ENCODE measurements at regions not wholly inside any gene's neighbourhood (a gene's known extent, or its start where the extent isn't known, plus 50 kb on each side); places are given as distances from the start of the nearest gene placed in this dataset.
"Not testable (repeated sequence)": the region's sequence is repeated elsewhere in the genome, so short reads cannot be mapped to it uniquely, and the experiment has no call there.

DNA sequence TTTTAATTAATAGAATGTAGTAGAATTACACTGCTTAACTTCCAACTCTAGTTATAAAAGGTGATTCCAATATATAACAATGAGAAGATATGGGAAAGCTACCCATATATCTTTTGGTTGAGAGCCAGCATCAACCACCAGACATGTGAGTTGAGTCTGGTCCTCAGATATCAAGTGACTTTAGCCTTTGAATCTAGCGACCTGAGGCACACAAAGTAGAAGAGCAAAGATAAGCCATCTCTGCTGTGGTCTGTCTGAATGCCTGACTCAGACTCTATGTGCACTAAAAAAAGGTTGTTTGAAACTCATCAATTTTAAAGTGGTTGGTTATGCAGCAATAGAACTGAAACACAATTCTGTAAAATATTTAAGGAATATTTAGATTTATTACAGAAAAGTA lies 492.5 kb upstream of the SOX9 start:
- DNase-seq, result no peak

DNA sequence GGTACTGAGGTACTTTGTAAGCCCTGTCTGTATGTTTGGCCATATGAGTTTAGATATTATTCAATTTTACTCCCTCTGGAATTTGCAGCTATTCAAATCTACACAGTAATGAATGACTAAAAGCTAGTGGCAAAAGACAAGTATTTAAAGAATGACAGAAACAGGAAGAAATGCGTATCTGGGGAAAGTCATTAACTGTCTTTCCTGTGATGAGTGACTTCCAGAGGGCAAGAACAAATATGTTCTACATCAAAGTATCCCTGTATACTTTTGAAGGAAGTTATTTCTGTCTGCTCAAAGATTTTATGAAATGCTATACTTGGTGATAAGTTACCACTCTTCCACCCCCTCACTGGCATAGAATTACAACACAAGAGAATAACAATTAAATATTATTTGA lies 489.3 kb upstream of the SOX9 start:
- no peak for DNase-seq

DNA sequence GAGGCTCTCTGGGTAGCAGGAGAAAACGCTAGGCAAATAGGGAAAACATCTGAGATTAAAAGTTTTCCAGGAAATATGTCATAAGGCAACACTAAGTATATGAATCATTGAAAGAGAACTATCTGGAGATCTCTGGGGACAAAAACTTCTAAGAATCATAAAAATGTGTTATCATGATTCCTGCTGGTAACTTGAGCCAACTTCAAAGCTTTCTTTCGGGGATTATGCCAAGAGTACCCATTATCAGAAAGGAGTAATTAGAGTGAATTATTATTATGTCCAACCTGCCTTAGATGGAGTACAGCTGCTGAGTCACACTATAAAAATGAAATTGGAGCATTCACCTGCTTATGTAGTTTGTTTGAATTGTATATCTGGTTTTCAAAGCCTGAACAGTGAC lies 488.5 kb upstream of the SOX9 start:
- DNase-seq, result no peak

DNA sequence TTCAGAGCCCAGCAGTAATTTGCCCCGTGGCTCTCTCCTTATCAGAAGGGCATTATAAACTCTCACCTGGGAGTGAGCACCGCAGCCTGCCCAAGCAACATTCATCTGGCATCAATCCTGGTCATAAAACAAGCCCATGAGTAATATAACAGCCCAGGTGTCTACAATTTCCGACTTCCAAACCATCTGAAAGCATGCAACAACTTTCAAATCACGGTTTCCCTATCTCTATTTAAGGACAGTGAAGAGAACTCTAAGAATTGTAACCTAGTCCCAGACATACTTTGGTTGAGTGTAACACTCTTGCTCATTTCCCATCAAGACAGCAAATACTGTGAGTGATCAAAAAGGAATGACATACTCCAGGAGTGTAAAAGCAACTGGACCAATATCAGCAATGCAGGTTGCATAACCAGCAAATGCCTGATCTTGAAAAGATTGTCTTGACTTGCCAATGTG lies 487.4 kb upstream of the SOX9 start:
- DNase-seq, result no peak

DNA sequence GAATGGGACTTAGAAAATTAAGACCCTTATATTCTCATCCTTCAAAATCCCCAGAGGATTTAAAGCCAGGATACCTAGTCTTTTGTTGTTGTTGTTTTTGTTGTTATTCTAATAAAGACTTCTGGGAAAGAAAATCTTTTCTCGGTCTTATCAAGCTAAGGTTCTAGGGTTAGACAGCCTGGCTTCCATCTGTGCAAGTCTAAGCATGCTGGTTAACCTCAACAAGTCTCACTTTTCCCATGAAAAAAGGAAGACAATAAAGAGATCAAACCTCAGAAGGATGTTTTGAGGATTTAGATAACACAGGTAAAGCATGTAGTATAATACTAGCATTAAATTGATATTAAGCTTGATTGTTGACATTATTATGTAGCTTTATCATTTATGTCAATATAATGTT lies 486.4 kb upstream of the SOX9 start:
- DNase-seq, result no peak

DNA sequence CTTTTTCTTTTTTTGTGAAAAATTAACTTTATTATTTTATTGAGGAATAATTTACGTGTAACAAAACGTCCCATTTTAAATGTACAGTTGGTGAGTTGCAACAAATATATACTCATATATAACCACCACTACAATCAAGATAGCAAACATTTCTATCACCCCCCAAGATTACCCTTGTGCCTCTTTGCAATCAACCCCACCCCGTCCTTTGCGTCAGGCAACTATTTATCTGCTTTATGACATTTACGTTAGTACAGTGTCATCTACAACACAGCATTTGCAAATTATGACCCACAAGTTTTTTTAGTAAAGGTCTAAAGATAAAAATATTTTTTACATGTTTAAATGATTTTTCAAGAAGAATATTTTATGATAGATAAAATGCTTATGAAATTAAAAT lies 485.6 kb upstream of the SOX9 start:
- no peak for DNase-seq

DNA sequence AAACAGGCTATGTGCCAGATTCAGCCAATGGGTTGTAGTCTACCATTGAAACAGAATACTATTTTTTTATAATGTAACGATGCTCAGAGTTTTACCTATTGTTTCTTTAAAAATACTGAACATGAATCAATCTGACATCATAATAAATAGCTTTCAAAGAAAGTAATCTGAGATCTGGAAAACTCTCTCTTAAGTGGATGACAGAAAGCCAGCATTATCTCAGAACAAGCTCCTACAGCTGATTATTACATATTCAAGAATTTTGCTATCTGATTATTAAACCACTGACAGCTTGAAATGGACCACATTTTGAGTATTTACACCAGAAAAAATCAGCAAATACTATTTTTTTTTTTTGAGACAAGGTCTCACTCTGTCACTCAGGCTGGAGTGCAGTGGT lies 484.2 kb upstream of the SOX9 start:
- no peak for DNase-seq

DNA sequence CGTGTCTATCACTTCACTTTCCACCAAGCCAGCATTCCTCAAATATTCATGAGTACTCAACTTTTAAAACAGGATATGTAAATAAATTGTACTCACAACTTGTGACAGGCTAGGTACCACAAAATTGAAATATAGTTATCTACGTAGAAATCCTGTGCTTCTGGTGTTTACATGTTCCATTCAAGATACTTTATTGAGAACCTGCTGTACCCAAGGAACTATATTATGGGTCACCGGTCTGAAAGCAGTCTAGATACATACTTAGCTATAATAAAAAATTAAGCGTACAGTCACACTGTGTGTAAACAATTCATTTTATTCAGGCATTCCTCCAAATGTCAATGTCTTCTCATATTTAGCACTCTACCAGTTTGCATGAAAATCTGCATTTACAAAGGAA lies 482.2 kb upstream of the SOX9 start:
- no peak for DNase-seq

DNA sequence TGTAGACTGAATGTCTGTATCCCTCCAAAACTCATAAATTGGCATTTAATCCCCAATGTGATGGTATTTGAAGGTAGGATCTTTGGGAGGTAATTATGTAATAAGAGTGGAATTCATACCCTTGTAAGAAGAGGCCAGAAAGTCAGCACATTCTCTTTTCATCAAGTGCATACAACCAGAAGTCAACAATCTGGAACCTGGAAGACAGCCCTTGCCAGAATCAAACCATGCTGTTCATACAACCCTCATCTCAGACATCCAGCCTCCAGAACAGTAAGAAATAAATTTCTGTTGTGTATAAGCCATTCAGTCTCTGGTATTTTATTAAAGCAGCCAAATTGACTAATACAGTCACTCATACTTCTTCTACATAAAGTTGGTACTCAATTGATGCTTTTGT lies 481.0 kb upstream of the SOX9 start:
- no peak for DNase-seq

DNA sequence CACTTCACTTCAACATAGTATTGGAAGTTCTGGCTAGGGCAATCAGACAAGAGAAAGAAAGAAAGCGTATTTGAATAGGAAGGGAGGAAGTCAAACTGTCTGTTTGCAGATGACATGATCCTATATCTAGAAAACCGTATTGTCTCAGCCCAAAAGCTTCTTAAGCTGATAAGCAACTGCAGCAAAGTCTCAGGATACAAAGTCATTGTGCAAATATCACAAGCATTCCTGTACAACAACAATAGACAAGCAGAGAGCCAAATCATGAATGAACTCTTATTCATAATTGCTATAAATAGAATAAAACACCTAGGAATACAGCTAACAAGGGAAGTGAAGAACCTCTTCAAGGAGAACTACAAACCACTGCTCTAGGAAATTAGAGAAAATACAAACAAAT lies 473.9 kb upstream of the SOX9 start:
- not testable (repeated sequence) for DNase-seq

DNA sequence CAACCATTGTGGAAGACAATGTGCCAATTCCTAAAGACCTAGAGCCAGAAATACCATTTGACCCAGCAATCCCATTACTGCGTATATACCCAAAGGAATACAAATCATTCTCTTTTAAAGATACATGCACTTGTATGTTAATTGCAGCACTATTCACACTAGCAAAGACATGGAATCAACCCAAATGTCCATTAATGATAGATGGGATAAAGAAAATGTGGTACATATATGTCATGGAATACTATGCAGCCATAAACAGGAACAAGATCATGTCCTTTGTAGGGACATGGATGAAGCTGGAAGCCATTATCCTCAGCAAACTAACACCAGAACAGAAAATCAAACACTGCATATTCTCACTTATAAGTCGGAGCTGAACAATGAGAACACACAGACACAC lies 472.5 kb upstream of the SOX9 start:
- DNase-seq, result not testable (repeated sequence)

DNA sequence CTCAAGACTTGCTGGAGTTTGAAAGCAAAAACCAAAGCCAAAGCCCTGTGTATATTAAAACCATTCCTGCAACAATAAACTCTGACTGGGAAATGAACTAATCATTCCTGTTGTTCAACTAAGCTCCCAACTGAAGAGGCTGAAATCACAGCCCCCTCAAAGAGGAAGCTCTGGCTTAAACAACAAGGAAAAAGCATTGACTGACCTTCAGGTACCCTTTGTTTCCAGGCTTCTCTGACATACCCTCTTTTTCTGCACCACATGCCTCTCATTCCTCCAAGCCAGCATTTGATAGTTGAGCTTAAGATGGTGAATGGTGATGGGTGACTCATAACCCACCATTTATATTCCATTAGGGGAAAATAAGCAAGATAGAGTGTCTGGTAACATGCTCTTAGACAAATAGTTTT lies 470.9 kb upstream of the SOX9 start:
- no peak for DNase-seq

DNA sequence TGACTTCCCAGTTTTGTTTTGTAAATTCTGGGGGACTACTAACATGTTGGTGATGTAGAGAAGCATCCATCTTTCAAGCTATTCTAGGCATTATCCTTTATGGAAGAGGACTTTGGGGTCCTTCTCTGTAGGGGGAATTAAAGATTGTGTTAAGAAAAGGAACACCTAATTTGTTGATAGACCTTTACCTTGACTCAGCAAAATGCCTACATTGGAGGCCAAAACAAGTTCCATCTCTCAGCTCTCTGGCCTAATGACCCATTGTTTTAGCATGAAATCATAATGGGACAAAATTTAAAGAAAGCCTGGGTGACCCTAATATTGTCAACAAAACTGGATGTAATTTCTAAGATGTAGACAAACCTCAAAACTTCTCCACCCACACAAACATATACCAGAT lies 465.3 kb upstream of the SOX9 start:
- DNase-seq, result no peak

DNA sequence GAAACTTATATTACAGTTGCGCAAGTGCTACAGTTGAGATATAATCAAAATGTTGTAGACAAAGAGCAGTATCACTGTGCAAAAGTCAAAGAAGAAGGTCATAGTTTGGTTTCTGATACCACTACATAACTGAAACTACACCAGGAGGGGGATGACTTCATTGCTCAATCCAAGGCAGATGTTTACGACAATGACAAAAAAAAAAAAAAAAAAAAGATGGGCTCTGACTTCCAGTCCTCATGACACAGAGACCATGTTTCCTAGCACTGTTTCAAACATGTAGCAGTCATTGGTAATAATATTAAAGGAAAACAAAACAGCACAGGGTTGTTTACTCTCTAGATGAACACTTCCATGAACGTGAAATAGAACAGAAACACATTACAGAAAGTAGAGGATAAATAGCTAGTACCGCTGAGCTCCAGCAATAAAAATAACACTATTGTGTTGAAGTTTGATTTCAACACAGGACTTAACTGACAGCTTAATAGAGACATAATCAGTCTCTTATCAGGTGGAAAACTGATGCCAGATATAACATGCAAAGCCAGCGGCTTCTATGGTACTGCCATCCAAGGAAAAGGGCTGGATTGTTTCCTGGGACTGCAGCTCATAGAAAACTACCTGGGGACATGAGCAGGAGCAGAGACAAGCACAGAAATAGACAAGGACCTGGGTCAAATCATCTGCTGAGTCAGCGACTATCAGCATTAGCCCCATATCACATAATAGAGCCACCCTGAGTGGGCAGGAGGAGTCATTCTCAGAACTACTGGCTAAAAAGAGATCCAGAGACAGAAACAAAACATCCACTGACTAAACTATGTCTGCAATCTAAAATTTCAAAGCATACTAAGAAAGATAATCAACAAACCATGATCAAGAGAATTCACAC lies 463.6 kb upstream of the SOX9 start:
- no peak for DNase-seq

DNA sequence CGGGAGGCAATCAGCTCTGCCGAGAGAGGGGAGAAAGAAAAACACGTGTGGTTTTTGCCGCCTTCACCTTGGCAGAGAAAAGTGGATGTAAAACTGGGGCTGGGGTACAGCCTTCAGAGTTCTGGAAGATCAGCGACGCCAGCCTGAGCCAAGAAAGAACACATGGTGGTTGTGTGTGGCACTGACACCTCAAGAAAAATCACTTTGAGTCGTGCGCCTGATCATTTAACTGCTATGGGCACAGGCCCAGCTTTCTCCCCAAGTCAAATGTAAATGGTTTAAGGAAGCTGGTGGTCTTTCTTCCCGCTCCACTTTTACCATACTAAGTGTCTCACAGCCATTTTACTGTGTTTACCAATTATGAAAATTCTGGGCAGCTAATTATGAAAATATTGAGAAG lies 461.8 kb upstream of the SOX9 start:
- DNase-seq, result no peak

DNA sequence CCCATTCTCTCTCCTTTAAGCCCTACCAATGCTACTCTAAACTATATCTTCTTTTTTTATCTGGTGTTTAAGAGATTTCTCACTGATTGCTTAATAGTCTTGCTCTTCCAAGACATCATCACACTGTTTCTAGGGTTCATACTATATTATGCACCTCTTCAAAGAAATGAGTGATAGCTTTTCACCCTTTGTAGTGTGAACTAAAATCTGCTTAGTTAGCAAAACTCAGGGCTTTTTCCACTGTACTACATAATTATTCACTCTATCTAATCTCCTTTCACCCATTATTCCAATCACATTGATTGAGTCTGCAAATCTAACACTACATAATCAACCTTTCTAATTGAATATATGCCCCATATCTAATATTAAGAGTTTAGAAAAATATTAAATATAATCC lies 456.0 kb upstream of the SOX9 start:
- no peak for DNase-seq

DNA sequence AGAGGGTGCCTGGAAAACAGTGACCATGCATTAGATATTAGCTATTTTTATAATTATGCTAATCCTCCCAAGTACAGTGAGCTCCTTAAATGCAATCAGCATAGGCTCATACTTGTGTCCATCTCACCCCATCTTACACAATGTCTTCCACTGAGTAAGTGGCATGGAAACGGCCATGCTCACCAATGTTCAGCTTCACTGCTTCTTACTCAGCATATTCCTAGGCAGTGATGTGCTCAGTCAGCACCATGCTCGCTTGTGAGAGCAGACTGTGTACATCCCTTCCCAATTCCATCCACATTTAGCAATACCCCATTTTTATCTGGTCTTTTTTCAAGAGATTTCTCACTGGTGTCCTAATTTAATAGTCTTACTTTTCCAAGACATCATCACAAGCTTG lies 454.8 kb upstream of the SOX9 start:
- no peak for DNase-seq

DNA sequence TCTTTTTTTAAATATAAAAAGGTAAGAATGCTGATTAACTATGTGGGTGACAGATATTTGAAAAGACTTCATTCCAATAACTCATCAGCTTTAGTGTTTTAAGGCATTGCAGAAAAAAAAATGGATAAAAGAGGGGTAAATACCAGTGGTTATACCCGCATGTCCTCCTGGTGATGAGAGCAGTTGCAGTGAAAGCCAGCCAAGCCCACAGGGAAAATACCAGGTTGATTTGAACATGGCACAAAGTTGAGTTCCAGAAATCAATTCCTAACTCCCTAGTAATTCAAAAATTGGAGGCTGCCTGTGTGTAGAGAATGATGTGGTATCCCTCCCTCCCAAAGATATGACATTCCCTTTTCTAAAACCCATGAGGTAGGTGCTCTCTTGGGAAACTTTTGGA lies 453.2 kb upstream of the SOX9 start:
- no peak for DNase-seq

DNA sequence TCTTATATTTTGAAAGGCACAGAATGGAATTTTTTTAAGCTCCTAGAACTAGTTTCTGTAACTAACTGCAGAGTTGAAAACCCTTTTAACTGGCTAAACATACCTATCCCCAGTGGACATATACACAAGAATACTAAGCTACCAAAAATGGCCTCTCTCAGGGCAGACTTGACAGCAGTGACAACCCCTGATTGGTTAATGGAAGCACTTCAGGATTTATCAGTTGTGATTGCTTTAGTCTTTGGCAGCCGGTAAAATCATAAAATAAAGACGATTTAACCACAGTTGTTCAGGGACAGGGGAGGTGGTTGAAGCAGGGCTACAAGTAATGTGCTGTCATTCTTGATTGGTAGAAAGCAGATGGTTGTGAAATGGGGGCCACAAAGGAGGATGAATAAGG lies 452.0 kb upstream of the SOX9 start:
- DNase-seq, result no peak

DNA sequence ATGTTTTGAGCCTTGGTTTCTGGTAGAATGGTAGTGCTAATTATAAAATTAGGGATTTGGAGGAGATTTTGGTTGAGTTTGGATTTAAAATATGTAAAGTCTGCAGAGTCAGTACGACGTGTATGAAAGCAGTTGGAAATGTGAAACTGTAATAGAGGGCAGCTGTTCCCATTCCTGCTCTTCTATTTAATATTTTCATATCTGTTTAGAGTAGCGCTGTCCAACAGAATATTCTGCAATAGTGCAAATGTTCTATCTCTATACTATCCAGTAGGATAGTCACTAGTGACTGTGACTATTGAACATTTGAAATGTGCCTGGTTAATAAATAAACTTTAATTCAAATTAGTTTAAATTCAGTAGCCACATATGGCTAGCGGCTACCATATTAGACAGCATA lies 443.4 kb upstream of the SOX9 start:
- DNase-seq, result no peak

DNA sequence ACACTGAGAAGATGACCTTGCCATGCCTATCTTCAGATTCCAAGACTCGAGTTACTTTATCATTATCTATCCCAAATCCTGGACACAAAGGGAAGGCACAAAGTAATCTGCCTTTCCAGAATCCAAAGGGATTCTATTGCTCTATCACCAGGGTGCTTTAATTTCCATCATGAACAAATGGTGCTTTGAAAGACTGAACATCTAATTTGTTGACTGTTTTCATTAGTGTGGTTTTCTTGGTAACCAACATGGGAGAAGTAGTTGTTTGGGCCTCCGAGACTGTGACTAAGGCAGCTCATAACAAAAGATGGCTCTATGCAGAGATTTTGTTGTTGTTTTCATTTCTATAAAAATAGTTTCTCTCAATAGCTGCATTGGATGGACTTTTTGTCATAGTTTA lies 441.0 kb upstream of the SOX9 start:
- no peak for DNase-seq

DNA sequence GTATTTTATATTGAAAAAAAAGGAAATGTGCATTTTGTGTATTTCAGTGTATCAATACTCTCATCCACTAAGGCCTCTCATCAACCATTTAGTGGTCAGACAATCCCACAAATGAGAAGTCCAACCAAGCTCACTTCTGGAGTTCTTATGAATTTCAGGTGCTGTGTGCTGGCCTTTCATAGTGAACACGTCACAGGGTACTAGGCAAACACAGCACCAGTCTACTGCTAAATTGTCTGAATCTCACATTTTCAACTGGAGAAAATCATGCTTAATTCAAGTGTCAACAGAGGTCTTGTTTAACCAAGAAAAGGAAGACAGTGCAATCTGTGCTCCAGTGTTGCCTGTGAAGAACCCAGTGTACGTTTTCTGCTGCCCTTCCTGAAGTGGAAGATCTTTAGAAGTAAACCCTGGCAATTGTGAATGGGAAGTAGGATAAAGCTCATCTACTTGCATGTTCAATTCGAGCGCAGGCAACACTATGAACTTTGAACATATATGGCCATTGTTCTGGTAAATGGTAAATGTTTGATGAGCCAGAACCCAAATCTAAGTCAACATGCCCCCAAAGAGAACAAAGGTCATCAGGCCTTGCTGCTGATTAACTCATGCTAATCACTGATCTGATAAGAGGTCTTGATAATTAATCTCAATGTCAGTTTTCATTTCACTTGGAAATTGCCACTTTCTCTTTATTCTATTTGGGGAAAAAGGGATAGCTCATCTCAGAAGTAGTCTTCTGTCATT lies 439.2 kb upstream of the SOX9 start:
- DNase-seq, result no peak

DNA sequence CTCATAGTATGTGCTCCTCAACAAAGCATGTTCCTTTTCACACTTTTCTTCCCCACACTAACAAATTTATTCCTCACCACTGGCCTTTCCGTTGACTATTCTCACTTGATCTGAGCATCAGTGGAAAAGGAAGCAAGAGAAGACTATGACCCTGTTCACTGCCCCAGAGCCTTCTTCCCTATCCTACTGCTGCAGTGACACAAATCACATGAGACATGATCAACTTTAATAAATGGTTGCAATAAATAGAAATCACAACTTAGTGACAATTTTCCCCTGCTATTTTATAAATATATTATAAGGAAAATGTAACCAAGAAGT lies 438.7 kb upstream of the SOX9 start:
- DNase-seq, result no peak

DNA sequence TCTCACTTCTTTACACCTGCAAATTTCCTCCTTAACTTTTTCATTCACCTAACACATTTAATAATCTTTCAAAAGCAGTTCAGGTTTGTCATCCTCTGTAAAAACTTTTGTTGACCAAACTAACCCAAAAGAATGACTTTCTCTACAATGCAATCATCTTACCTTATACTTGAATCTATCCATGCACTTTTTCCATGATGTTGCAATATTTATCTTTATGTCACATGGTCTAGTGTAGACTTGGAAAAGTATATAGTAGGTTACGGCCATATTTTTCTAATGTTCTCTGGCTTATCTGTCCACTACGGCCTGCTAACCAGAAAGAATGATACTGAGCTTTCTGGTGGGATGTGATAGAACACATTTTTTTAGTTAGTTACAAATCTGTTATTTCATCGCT lies 431.0 kb upstream of the SOX9 start:
- DNase-seq, result no peak

DNA sequence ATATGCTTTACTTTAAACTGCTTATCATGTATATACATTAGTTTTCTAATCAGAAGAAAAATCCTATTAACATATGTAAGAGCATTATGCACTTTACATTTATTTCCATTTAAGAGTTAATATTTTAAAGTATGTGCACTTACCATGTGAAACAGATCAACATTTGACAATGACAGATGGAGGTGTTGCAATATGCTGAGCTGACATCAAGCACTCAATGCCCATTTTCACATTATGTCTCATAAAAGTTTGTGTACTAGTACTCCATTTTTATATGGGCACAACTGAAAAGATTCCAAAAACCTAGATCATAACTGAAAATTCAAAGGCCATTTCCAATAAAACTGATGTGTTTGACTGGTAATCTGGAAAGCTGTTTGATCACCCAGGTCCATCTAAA lies 420.9 kb upstream of the SOX9 start:
- no peak for DNase-seq

Measured in stimulated activated CD8-positive, alpha-beta memory T cell treated with anti-CD3 and anti-CD28 coated beads, Interleukin-4, amount 100 ng/mL, for 48 hours (primary cell).